ENCODE measurements at regions not wholly inside any gene's neighbourhood (a gene's known extent, or its start where the extent isn't known, plus 50 kb on each side); places are given as distances from the start of the nearest gene placed in this dataset.
A peak's percentile ranks its signal among the peaks of the same experiment; 100 is the strongest.
"Not testable (repeated sequence)": the region's sequence is repeated elsewhere in the genome, so short reads cannot be mapped to it uniquely, and the experiment has no call there.

DNA sequence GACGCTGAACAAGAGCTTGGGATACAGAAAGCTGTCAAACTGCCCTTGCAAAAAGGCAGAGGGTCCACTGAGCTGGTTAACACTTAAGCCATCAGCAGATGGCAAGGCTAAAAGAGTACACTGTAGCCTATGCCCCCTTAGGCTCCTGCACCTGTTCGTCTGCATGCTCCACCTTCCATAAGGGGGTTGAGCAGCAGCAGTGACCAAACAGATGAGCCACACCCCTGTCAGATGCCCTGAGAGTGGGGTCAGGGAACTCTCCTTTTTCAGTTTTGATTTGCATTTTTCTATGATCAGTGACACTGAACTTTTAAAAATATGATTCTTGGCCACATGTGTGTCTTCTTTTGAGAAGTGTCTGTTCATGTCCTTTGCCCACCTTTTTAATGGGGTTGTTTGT is 402.5 kb upstream of the FAM98A start:
- DNase-seq (ENCODE audit: low read depth) = no peak

- no peak for DNase-seq (ENCODE audit: low read depth)
Measured at GRCh38 chr2:33984131-33984530, 385.0 kb upstream of the FAM98A start.

GRCh38 chr2:33978471-33978870 is 379.4 kb upstream of the FAM98A start:
- DNase-seq (ENCODE audit: low read depth) = no peak

GRCh38 chr2:33975498-33975897 is 376.4 kb upstream of the FAM98A start:
- DNase-seq (ENCODE audit: low read depth) = no peak

DNA sequence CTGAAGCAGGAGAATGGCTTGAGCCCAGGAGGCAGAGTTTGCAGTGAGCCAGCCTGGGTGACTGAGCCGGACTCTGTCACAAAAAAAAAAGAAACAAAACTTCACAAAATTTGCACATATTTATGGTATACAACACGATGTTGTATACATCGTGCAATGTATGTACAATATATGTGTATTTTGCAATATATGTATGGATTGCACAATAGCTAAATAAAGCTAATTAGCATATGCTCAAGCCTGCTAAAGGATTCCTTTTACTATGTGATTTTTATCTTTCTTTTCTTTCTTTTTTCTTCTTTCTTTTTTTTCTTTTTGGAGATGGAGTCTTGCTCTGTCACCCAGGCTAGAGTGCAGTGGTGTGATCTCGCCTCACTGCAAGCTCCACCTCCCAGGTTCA is 368.0 kb upstream of the FAM98A start:
- DNase-seq (ENCODE audit: low read depth) = no peak

- DNase-seq (ENCODE audit: low read depth) = no peak
Measured at GRCh38 chr2:33958591-33958990, 359.5 kb upstream of the FAM98A start.

GRCh38 chr2:33949371-33949770 is 350.3 kb upstream of the FAM98A start:
- no peak for DNase-seq (ENCODE audit: low read depth)

- DNase-seq (ENCODE audit: low read depth) = peak; percentile 3
Measured at GRCh38 chr2:33946193-33946592, 347.1 kb upstream of the FAM98A start.

DNA sequence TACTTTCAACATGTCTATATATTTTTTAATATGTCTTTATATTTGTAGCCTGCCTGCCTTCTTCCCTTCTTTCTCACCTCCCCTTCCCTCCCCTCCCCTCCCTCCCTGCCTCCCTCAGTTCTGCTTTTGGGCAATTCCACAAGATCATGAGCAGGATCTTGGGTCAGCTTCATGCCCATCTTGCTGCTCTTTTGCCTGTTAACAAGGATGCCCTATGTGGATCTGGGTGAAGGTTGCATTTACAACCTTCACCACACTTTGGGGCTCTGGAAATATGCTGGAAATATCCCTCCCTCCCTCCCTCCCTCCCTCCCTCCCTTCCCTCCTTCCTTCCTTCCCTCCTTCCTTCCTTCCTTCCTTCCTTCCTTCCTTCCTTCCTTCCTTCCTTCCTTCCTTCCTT is 334.1 kb upstream of the FAM98A start:
- DNase-seq (ENCODE audit: low read depth) = no peak

DNA sequence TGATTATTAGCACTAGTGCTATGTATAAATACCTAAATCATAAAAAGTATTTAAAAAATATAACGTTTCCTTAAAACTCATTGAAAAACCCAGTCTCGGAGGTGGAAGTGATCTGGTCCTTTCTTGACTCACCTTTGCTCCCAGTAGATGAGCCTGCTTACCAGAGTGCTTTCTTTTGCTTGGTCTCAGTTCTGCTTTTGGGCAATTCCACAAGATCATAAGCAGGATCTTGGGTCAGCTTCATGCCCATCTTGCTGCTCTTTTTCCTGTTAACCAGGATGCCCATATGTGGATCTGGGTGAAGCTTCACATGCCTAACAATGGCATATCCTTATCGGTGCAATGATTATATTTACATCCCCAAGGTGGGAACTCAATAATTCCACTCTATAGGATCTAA is 332.1 kb upstream of the FAM98A start:
- no peak for DNase-seq (ENCODE audit: low read depth)

DNA sequence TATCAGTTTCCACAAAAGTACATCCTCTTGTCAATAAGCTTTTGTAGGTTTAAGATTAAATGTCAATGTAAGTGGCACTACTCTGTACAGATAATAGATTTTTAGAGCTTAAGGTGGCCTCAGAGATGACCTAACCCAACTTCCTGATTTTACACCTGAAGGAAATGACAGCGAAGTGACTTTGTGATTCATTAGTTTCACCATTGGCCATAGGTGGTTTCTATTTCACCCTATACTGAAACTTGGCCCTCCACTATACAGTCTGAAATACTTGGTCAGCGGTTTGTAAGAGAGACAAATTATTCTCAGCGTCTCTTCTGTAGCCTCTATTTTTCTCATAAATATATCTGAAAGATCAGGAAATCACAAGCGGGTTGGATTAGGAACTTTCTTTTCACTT is 330.4 kb upstream of the FAM98A start:
- no peak for DNase-seq (ENCODE audit: low read depth)

- no peak for DNase-seq (ENCODE audit: low read depth)
Measured at GRCh38 chr2:33927756-33928155, 328.7 kb upstream of the FAM98A start.

DNA sequence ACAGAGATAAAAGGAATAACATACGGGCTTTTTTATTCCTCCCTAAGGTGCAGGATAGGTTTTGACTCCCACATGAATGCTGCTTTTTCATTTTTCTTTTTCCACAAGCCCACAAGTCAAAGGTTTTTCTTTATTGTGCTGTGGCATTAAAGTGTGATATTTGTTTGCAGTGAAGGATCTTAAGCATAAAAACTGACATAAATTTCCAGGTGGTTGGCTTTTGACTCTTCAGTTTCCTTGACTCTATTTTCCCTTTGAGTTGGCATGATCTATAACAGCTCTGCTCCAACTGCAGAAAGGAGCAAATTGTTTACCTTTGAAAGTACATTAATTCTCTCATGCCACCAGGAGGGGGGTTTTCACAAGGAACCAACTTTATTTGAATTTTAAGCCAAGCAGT is 326.2 kb upstream of the FAM98A start:
- no peak for DNase-seq (ENCODE audit: low read depth)

GRCh38 chr2:33924586-33925169 is 325.6 kb upstream of the FAM98A start:
- no peak for DNase-seq (ENCODE audit: low read depth)

- no peak for DNase-seq (ENCODE audit: low read depth)
Measured at GRCh38 chr2:33917252-33917651, 318.2 kb upstream of the FAM98A start.

GRCh38 chr2:33913071-33913616 is 314.0 kb upstream of the FAM98A start:
- DNase-seq (ENCODE audit: low read depth) = no peak

DNA sequence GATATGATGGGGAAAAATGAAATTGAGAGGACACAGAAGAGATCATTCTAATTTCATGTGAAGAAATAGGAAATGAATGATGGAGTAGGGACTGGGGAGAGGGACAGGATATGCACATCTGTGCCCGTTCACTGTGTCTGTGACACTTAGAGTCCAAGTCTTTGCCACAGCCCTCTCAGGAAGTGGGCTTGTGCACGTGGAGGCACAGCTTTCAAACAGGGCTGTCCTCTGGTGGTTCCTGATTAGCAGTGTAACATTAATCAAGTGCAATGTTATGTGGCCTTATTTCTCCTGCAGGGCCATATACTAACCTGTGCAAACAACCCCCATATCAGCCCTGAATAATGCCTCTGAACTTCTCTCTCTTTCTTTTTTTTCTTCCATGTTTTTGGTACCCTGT is 312.2 kb upstream of the FAM98A start:
- no peak for DNase-seq (ENCODE audit: low read depth)

GRCh38 chr2:33909945-33910695 is 311.0 kb upstream of the FAM98A start:
- DNase-seq (ENCODE audit: low read depth) = no peak

DNA sequence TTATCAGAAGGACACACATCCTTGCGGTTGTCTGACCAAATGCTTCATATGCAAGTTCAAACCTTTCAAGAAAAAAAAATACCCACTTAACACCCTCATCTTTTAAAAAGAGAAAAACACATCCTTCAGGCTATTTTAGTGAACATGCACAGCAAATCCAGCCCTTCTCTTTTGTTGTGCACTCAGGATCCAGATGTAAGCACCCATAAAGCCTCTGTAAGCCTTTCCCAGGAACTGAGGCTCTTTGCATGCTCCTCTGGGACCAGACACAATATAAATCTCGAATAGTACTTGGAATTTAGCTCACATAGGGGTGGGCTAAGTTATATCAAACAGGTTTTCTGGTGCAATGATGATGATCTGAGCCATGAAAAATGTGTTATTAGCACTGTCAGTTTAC is 308.8 kb upstream of the FAM98A start:
- DNase-seq (ENCODE audit: low read depth) = no peak

GRCh38 chr2:33906129-33906528 is 307.0 kb upstream of the FAM98A start:
- DNase-seq (ENCODE audit: low read depth) = not testable (repeated sequence)

GRCh38 chr2:33904801-33905200 is 305.7 kb upstream of the FAM98A start:
- DNase-seq (ENCODE audit: low read depth) = no peak

GRCh38 chr2:33903701-33904100 is 304.6 kb upstream of the FAM98A start:
- no peak for DNase-seq (ENCODE audit: low read depth)

GRCh38 chr2:33903215-33903614 is 304.1 kb upstream of the FAM98A start:
- no peak for DNase-seq (ENCODE audit: low read depth)

GRCh38 chr2:33900610-33901009 is 301.5 kb upstream of the FAM98A start:
- no peak for DNase-seq (ENCODE audit: low read depth)

All from RPMI7951 (cell line).